ENCODE measurements at regions not wholly inside any gene's neighbourhood (a gene's known extent, or its start where the extent isn't known, plus 50 kb on each side); places are given as distances from the start of the nearest gene placed in this dataset.
"Not testable (repeated sequence)": the region's sequence is repeated elsewhere in the genome, so short reads cannot be mapped to it uniquely, and the experiment has no call there.

DNA sequence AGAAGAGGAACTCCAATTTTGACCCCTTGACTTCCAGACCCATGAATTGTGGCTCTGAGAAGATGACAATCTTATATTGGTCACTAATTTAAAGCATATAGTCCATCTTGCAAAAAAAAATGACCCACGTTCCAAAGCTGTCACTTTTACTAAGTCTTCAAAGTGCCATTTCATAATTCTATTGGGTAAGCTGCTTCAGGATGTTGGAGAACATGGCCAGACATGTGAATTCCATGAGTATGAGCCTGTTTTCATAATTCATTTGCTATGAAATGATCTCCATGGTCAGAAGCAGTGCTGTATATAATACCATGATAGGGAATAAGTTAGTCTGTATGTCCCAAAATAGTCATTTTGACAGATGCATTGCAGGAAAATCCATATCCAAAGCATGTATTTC, 1787.3 kb downstream of the SLITRK5 start (continued):
- TF ChIP-seq, protein P1, sequence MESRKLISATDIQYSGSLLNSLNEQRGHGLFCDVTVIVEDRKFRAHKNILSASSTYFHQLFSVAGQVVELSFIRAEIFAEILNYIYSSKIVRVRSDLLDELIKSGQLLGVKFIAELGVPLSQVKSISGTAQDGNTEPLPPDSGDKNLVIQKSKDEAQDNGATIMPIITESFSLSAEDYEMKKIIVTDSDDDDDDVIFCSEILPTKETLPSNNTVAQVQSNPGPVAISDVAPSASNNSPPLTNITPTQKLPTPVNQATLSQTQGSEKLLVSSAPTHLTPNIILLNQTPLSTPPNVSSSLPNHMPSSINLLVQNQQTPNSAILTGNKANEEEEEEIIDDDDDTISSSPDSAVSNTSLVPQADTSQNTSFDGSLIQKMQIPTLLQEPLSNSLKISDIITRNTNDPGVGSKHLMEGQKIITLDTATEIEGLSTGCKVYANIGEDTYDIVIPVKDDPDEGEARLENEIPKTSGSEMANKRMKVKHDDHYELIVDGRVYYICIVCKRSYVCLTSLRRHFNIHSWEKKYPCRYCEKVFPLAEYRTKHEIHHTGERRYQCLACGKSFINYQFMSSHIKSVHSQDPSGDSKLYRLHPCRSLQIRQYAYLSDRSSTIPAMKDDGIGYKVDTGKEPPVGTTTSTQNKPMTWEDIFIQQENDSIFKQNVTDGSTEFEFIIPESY (IDR thresholded peaks at IDR 0.05) = no peak

DNA sequence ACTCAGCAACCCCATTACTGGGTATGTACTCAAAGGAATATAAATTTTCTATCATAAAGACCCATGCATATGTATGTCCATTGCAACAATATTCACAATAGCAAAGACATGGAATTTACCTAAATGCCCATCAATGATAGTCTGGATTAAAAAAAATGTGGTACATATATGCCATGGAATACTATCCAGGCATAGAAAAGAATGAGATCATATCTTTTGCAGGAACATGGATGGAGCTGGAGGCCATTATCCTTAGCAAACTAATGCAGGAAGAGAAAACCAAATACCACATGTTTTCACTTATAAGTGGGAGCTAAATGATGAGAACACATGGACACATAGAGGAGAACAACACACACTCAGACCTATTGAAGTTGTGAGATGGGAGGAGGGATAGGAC, 1789.7 kb downstream of the SLITRK5 start:
- not testable (repeated sequence) for DNase-seq (ENCODE audit: low spot score); H3K4me3 ChIP-seq (ENCODE audit: low read depth in 1 of 3, low read length in 3 of 3)

DNA sequence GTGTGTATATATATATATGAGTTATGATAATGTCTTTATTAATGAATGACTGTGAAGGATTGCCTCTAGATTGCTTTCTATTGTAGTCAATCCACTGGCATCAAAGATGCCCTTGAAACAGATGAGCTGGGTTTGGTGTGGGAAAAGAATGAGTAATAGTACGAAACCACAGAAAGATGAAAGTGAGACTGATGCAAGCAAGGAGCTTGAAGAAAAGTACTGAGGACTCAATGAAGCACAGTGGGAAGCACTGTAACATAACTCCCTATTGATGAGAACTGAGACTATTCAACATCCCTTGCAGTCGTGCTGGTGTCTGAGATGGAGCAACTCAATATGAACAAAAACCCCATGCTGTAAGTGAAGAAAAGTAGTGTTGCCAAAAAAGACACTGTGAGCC, 1794.2 kb downstream of the SLITRK5 start:
- no peaks in the 10 kb centered on the region for H3K27me3 ChIP-seq (ENCODE audit: control insufficient read depth in 4 of 4, insufficient read depth in 4 of 4, low read length in 3 of 4)
- no peak overlapping the region for H3K9ac ChIP-seq (ENCODE audit: low read depth in 1 of 2, low read length in 2 of 2)
- H3K27ac ChIP-seq (ENCODE audit: low read depth in 1 of 2, low read length in 2 of 2) = no peak overlapping the region
- H3K9me3 ChIP-seq (ENCODE audit: control insufficient read depth in 4 of 4, low read length in 3 of 4) = no peaks in the 10 kb centered on the region
- WGBS = 86% methylated on average over 2 of the region's 2 CpGs
- no peaks in the 10 kb centered on the region for H3K36me3 ChIP-seq (ENCODE audit: control insufficient read depth in 4 of 4, insufficient read depth in 3 of 4, low read depth in 1 of 4, low read length in 3 of 4)
- no peaks in the 10 kb centered on the region for H3K4me1 ChIP-seq (ENCODE audit: control insufficient read depth in 4 of 4, insufficient read depth in 4 of 4, low read length in 3 of 4)
- no peak for DNase-seq (ENCODE audit: low spot score)
- H3K4me3 ChIP-seq (ENCODE audit: low read depth in 1 of 3, low read length in 3 of 3) = no peak overlapping the region
- TF ChIP-seq RXRA (IDR thresholded peaks at IDR 0.05) = no peak
- TF ChIP-seq, protein P2, sequence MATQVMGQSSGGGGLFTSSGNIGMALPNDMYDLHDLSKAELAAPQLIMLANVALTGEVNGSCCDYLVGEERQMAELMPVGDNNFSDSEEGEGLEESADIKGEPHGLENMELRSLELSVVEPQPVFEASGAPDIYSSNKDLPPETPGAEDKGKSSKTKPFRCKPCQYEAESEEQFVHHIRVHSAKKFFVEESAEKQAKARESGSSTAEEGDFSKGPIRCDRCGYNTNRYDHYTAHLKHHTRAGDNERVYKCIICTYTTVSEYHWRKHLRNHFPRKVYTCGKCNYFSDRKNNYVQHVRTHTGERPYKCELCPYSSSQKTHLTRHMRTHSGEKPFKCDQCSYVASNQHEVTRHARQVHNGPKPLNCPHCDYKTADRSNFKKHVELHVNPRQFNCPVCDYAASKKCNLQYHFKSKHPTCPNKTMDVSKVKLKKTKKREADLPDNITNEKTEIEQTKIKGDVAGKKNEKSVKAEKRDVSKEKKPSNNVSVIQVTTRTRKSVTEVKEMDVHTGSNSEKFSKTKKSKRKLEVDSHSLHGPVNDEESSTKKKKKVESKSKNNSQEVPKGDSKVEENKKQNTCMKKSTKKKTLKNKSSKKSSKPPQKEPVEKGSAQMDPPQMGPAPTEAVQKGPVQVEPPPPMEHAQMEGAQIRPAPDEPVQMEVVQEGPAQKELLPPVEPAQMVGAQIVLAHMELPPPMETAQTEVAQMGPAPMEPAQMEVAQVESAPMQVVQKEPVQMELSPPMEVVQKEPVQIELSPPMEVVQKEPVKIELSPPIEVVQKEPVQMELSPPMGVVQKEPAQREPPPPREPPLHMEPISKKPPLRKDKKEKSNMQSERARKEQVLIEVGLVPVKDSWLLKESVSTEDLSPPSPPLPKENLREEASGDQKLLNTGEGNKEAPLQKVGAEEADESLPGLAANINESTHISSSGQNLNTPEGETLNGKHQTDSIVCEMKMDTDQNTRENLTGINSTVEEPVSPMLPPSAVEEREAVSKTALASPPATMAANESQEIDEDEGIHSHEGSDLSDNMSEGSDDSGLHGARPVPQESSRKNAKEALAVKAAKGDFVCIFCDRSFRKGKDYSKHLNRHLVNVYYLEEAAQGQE (IDR thresholded peaks at IDR 0.05) = no peak
- no peak for TF ChIP-seq RAD21 (IDR thresholded peaks at IDR 0.05)
- TF ChIP-seq GABPA (IDR thresholded peaks at IDR 0.05 in 1 of 2, conservative IDR thresholded peaks at IDR 0.05 in 1 of 2) = no peak
- TF ChIP-seq, protein P3, sequence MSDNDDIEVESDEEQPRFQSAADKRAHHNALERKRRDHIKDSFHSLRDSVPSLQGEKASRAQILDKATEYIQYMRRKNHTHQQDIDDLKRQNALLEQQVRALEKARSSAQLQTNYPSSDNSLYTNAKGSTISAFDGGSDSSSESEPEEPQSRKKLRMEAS (IDR thresholded peaks at IDR 0.05) = no peak
- TF ChIP-seq, protein P4, sequence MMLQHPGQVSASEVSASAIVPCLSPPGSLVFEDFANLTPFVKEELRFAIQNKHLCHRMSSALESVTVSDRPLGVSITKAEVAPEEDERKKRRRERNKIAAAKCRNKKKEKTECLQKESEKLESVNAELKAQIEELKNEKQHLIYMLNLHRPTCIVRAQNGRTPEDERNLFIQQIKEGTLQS (IDR thresholded peaks at IDR 0.05) = no peak
- no peak for TF ChIP-seq TAF1 (conservative IDR thresholded peaks at IDR 0.05)
- TF ChIP-seq, protein P1 (IDR thresholded peaks at IDR 0.05) = no peak
- no peak for TF ChIP-seq SP1 (IDR thresholded peaks at IDR 0.05)
- TF ChIP-seq FOXA2 (IDR thresholded peaks at IDR 0.05) = no peak
- TF ChIP-seq HNF4A (conservative IDR thresholded peaks at IDR 0.05) = no peak
- no peak for TF ChIP-seq EGR1 (IDR thresholded peaks at IDR 0.05; ENCODE audit: low read depth in 2 of 2)
- TF ChIP-seq HNF4G (IDR thresholded peaks at IDR 0.05) = no peak
- no peak for TF ChIP-seq FOXA1 (IDR thresholded peaks at IDR 0.05)
- no peak for TF ChIP-seq NR2F2 (IDR thresholded peaks at IDR 0.05)
- no peak for TF ChIP-seq YY1 (IDR thresholded peaks at IDR 0.05)
- TF ChIP-seq, protein P5, sequence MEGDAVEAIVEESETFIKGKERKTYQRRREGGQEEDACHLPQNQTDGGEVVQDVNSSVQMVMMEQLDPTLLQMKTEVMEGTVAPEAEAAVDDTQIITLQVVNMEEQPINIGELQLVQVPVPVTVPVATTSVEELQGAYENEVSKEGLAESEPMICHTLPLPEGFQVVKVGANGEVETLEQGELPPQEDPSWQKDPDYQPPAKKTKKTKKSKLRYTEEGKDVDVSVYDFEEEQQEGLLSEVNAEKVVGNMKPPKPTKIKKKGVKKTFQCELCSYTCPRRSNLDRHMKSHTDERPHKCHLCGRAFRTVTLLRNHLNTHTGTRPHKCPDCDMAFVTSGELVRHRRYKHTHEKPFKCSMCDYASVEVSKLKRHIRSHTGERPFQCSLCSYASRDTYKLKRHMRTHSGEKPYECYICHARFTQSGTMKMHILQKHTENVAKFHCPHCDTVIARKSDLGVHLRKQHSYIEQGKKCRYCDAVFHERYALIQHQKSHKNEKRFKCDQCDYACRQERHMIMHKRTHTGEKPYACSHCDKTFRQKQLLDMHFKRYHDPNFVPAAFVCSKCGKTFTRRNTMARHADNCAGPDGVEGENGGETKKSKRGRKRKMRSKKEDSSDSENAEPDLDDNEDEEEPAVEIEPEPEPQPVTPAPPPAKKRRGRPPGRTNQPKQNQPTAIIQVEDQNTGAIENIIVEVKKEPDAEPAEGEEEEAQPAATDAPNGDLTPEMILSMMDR (IDR thresholded peaks at IDR 0.05; ENCODE audit: low read depth, low read length, missing input control) = no peak
- no peak for TF ChIP-seq JUND (IDR thresholded peaks at IDR 0.05)

More for the DNA sequence above, 1789.7 kb downstream of the SLITRK5 start:
- H3K4me1 ChIP-seq (ENCODE audit: control insufficient read depth in 4 of 4, insufficient read depth in 4 of 4, low read length in 3 of 4); H3K27ac ChIP-seq (ENCODE audit: low read depth in 1 of 2, low read length in 2 of 2); H3K9ac ChIP-seq (ENCODE audit: low read depth in 1 of 2, low read length in 2 of 2); H3K36me3 ChIP-seq (ENCODE audit: control insufficient read depth in 4 of 4, insufficient read depth in 3 of 4, low read depth in 1 of 4, low read length in 3 of 4); H3K9me3 ChIP-seq (ENCODE audit: control insufficient read depth in 4 of 4, low read length in 3 of 4); H3K27me3 ChIP-seq (ENCODE audit: control insufficient read depth in 4 of 4, insufficient read depth in 4 of 4, low read length in 3 of 4): not testable (repeated sequence)

Data from liver (tissue), 8 donors.